T-helper 2 cell treated with Interferon-gamma antibody and Interleukin-4, amounts not matched to agents 5 μg/mL and 100 μg/mL, for 36 hours (primary cell): ENCODE measurements at regions not wholly inside any gene's neighbourhood (a gene's known extent, or its start where the extent isn't known, plus 50 kb on each side); places are given as distances from the start of the nearest gene placed in this dataset.

Source experiments
- DNase-seq: peaks from one replicate; pipeline ENCODE4 v3.0.0; 2021; ENCODE audit warnings: low spot score
- H3K27ac Mint-ChIP-seq: one replicate; pipeline ENCODE4 v1.8.0; 2021; ENCODE audit warnings: mild to moderate bottlenecking, mixed read lengths
- H3K27me3 Mint-ChIP-seq: one replicate; pipeline ENCODE4 v1.8.0; 2021; ENCODE audit warnings: low read depth, mixed read lengths
- H3K36me3 Mint-ChIP-seq: one replicate; pipeline ENCODE4 v1.8.0; 2021; ENCODE audit warnings: low read depth, mixed read lengths
- H3K4me1 Mint-ChIP-seq: one replicate; pipeline ENCODE4 v1.8.0; 2021; ENCODE audit warnings: low read depth, mixed read lengths
- H3K4me3 Mint-ChIP-seq: one replicate; pipeline ENCODE4 v1.8.0; 2022; ENCODE audit warnings: mild to moderate bottlenecking, moderate library complexity, mixed read lengths
- H3K9me3 Mint-ChIP-seq: one replicate; pipeline ENCODE4 v1.8.0; 2021; ENCODE audit warnings: mixed read lengths

- Mint-ChIP-seq H3K4me3 (peak overlapping the region; percentile 38), H3K27ac (peak overlapping the region; percentile 67), H3K9me3 (no peaks in the 10 kb centered on the region), H3K4me1 (peaks cover 4% of the 10 kb centered on the region), H3K36me3 (no peaks in the 10 kb centered on the region), H3K27me3 (peaks cover under 1% of the 10 kb centered on the region)
- DNase-seq: peak; percentile 41
These were observed 679.5 kb downstream of the KCNJ3 start for GRCh38 chr2:155377931-155378444.

GRCh38 chr2:155377266-155377680, 678.8 kb downstream of the KCNJ3 start:
- no peaks in the 10 kb centered on the region for H3K36me3 Mint-ChIP-seq
- peaks cover 4% of the 10 kb centered on the region for H3K4me1 Mint-ChIP-seq
- no peak overlapping the region for H3K4me3 Mint-ChIP-seq
- no peak for DNase-seq
- peaks cover 2% of the 10 kb centered on the region for H3K27me3 Mint-ChIP-seq
- H3K27ac Mint-ChIP-seq: no peak overlapping the region
- H3K9me3 Mint-ChIP-seq: no peaks in the 10 kb centered on the region

GRCh38 chr2:155372969-155373368, 674.5 kb downstream of the KCNJ3 start:
- Mint-ChIP-seq H3K27ac (no peak overlapping the region), H3K4me1 (no peaks in the 10 kb centered on the region), H3K9me3 (no peaks in the 10 kb centered on the region), H3K4me3 (no peak overlapping the region), H3K36me3 (no peaks in the 10 kb centered on the region), H3K27me3 (peaks cover 4% of the 10 kb centered on the region)
- no peak for DNase-seq

GRCh38 chr2:155368934-155369333, 670.4 kb downstream of the KCNJ3 start:
- peaks cover 4% of the 10 kb centered on the region for H3K27me3 Mint-ChIP-seq
- H3K4me3 Mint-ChIP-seq: no peak overlapping the region
- DNase-seq: no peak
- H3K4me1 Mint-ChIP-seq: no peaks in the 10 kb centered on the region
- H3K36me3 Mint-ChIP-seq: no peaks in the 10 kb centered on the region
- no peaks in the 10 kb centered on the region for H3K9me3 Mint-ChIP-seq
- H3K27ac Mint-ChIP-seq: no peak overlapping the region

- no peaks in the 10 kb centered on the region for H3K27me3 Mint-ChIP-seq
- H3K36me3 Mint-ChIP-seq: no peaks in the 10 kb centered on the region
- H3K4me3 Mint-ChIP-seq: no peak overlapping the region
- H3K4me1 Mint-ChIP-seq: no peaks in the 10 kb centered on the region
- no peaks in the 10 kb centered on the region for H3K9me3 Mint-ChIP-seq
- DNase-seq: no peak
- no peak overlapping the region for H3K27ac Mint-ChIP-seq
These were observed 666.3 kb downstream of the KCNJ3 start for GRCh38 chr2:155364766-155365165.

- no peak overlapping the region for H3K4me3 Mint-ChIP-seq
- H3K36me3 Mint-ChIP-seq: no peaks in the 10 kb centered on the region
- no peaks in the 10 kb centered on the region for H3K4me1 Mint-ChIP-seq
- no peak overlapping the region for H3K27ac Mint-ChIP-seq
- no peaks in the 10 kb centered on the region for H3K9me3 Mint-ChIP-seq
- no peaks in the 10 kb centered on the region for H3K27me3 Mint-ChIP-seq
- no peak for DNase-seq
These were observed 664.9 kb downstream of the KCNJ3 start for GRCh38 chr2:155363349-155363888.

GRCh38 chr2:155357172-155357571, 658.7 kb downstream of the KCNJ3 start:
- Mint-ChIP-seq H3K9me3 (no peaks in the 10 kb centered on the region), H3K36me3 (no peaks in the 10 kb centered on the region), H3K27me3 (no peaks in the 10 kb centered on the region), H3K27ac (no peak overlapping the region), H3K4me3 (no peak overlapping the region), H3K4me1 (no peaks in the 10 kb centered on the region)
- DNase-seq: no peak

GRCh38 chr2:155356250-155356649, 657.8 kb downstream of the KCNJ3 start:
- Mint-ChIP-seq H3K27ac (no peak overlapping the region), H3K9me3 (no peaks in the 10 kb centered on the region), H3K27me3 (no peaks in the 10 kb centered on the region), H3K4me1 (no peaks in the 10 kb centered on the region), H3K36me3 (no peaks in the 10 kb centered on the region), H3K4me3 (no peak overlapping the region)
- no peak for DNase-seq

GRCh38 chr2:155350783-155351580, 652.5 kb downstream of the KCNJ3 start:
- Mint-ChIP-seq H3K27ac (no peak overlapping the region), H3K9me3 (no peaks in the 10 kb centered on the region), H3K27me3 (no peaks in the 10 kb centered on the region), H3K36me3 (no peaks in the 10 kb centered on the region), H3K4me3 (no peak overlapping the region), H3K4me1 (no peaks in the 10 kb centered on the region)
- DNase-seq: no peak

GRCh38 chr2:155332016-155332415, 633.5 kb downstream of the KCNJ3 start:
- no peaks in the 10 kb centered on the region for H3K27me3 Mint-ChIP-seq
- no peaks in the 10 kb centered on the region for H3K9me3 Mint-ChIP-seq
- no peaks in the 10 kb centered on the region for H3K4me1 Mint-ChIP-seq
- H3K27ac Mint-ChIP-seq: no peak overlapping the region
- no peak for DNase-seq
- H3K4me3 Mint-ChIP-seq: no peak overlapping the region
- no peaks in the 10 kb centered on the region for H3K36me3 Mint-ChIP-seq

- H3K4me3 Mint-ChIP-seq: no peak overlapping the region
- no peaks in the 10 kb centered on the region for H3K4me1 Mint-ChIP-seq
- DNase-seq: no peak
- no peaks in the 10 kb centered on the region for H3K9me3 Mint-ChIP-seq
- no peaks in the 10 kb centered on the region for H3K27me3 Mint-ChIP-seq
- no peaks in the 10 kb centered on the region for H3K36me3 Mint-ChIP-seq
- H3K27ac Mint-ChIP-seq: no peak overlapping the region
These were observed 621.7 kb downstream of the KCNJ3 start for GRCh38 chr2:155320236-155320635.

- Mint-ChIP-seq H3K9me3 (no peaks in the 10 kb centered on the region), H3K4me1 (no peaks in the 10 kb centered on the region), H3K4me3 (no peak overlapping the region)
These were observed 620.2 kb downstream of the KCNJ3 start for GRCh38 chr2:155318710-155319109.

GRCh38 chr2:155315768-155316167, 617.3 kb downstream of the KCNJ3 start:
- Mint-ChIP-seq H3K36me3 (no peaks in the 10 kb centered on the region), H3K9me3 (no peaks in the 10 kb centered on the region), H3K27me3 (no peaks in the 10 kb centered on the region), H3K27ac (no peak overlapping the region), H3K4me3 (no peak overlapping the region), H3K4me1 (no peaks in the 10 kb centered on the region)
- DNase-seq: no peak

More at GRCh38 chr2:155318710-155319109, 620.2 kb downstream of the KCNJ3 start:
- Mint-ChIP-seq H3K27me3 (no peaks in the 10 kb centered on the region), H3K36me3 (no peaks in the 10 kb centered on the region), H3K27ac (no peak overlapping the region)
- DNase-seq: no peak

GRCh38 chr2:155310589-155310988, 612.1 kb downstream of the KCNJ3 start:
- H3K4me3 Mint-ChIP-seq: no peak overlapping the region
- no peaks in the 10 kb centered on the region for H3K4me1 Mint-ChIP-seq
- no peak overlapping the region for H3K27ac Mint-ChIP-seq
- H3K27me3 Mint-ChIP-seq: no peaks in the 10 kb centered on the region
- no peak for DNase-seq
- H3K9me3 Mint-ChIP-seq: no peaks in the 10 kb centered on the region
- H3K36me3 Mint-ChIP-seq: no peaks in the 10 kb centered on the region
